GM18508 (cell line): ENCODE measurements at regions not wholly inside any gene's neighbourhood (a gene's known extent, or its start where the extent isn't known, plus 50 kb on each side); places are given as distances from the start of the nearest gene placed in this dataset.

Source experiments
- ATAC-seq: cut with Tn5 transposase; IDR thresholded peaks from one replicate; pipeline ENCODE4 v1.9.1; 2021; ENCODE audit warnings: moderate number of reproducible peaks; ENCODE audit not compliant: insufficient read depth, unreplicated experiment

- ATAC-seq, result no peak
These were observed 316.8 kb downstream of the VPS13C start for GRCh38 chr15:61743345-61743909.

DNA sequence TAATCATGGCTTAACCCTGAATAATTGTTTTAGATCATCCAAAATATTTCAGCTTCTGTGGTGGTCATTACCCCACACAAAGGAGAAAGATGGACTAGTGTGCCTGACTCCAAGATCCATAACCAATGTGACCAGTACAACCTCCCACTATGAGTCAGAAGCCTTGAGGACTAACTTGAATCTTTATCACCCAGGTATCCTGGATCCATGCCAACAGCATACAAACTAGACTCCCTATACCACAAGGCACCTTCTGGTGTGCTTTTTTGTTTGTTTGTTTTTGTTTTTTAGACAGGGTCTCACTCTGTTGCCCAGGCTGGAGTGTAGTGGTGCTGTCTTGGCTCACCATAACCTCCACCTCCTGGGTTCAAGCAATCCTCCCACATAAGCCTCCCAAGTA lies 317.7 kb downstream of the VPS13C start:
- no peak for ATAC-seq

- no peak for ATAC-seq
These were observed 323.5 kb downstream of the VPS13C start for GRCh38 chr15:61736790-61737189.

GRCh38 chr15:61731099-61731498 lies 329.1 kb downstream of the VPS13C start:
- ATAC-seq, result no peak

- no peak for ATAC-seq
These were observed 330.6 kb downstream of the VPS13C start for GRCh38 chr15:61729646-61730045.

GRCh38 chr15:61726166-61726565 lies 334.1 kb downstream of the VPS13C start:
- ATAC-seq, result no peak

DNA sequence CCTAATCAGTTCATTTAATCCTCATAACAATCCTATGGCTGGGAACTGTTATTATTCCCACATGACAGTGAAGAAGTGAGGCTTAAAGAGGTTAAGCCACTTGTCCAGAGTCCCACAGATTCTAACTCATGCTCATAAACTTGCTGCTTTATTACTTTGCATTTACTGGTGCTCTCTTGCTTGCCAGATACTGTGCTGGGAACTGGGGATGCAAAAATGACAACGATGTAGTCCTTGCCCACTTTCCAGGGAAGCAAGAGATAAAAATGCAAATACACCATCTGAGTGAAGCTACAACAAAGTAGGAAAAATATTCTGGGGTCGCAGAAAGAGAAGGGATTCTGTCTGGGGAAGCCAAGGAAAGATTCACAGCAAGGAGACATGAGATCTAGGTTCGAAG lies 335.0 kb downstream of the VPS13C start:
- no peak for ATAC-seq

DNA sequence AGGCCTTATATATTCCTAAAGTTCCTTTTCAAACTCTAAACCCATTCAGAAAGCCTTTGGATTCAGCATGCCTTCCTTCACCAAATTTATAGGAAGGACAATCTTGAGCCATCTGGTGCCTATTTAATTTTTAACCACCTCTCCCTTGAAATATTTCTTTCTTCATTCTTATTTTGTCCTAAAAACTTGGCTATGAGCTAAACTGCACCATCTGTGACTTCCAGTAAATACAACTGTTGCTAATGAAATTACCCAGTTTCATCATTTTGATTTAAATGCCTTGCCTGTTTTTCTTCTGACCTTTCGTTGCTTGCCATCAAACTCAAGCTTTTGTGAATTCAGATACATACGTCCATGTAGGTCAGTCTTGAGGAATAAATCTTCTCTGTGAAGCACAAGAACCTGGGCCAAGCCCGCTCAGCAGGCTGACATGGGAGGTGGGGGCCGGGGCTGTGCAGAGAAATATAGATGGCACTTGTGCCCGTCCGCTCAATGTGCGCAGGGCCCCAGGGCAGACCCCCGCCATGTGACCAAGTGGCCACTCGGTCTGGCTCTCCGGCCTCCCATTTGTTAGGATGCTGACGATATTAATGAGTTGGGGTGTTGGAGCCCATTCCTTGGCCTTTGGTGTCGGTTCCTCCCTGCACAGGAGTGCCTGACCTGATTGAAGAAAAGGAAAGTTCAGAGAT lies 335.9 kb downstream of the VPS13C start:
- no peak for ATAC-seq

DNA sequence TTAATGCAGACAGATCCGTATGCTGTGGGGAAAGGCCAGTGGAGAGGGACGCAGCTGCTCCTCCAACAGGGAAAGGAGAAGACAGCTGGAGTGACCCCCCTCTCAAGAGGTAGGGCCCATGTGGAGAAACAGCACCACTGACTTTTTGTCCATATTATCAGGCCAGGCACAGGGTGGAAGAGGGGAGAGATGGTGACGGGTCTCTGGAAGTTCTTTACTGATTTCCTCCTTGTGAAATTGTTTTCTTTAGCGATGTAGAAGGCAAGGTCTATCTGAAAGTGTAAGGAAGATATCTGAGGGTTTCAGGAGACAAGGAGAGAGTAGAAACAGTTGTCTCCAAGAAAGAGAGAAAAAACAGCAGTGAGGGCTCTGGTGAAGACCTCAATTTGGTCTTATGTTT lies 338.8 kb downstream of the VPS13C start:
- no peak for ATAC-seq

DNA sequence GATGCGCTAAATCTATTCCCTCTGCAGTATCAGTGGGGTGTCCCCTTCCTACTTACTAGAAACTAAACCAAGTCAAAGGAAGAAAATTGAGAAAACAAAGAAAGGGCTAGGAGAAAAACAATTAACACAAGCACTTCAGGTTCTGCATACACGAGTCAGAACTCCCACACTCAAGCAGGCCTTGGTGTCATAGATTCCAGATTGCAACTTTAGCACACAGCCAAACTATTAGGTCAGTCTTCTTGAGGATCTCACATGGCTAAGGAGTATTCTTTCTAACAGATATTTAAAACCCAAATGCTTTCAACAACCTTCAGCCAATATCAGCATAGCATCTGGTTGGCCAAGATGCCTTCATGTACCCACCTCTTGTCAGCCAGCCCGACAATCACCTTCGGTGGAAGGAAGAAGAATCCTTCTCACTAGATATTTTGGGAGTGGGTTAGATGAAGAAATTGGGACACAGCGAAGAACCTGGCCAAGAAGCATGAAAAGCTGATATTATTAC lies 340.0 kb downstream of the VPS13C start:
- ATAC-seq, result no peak

DNA sequence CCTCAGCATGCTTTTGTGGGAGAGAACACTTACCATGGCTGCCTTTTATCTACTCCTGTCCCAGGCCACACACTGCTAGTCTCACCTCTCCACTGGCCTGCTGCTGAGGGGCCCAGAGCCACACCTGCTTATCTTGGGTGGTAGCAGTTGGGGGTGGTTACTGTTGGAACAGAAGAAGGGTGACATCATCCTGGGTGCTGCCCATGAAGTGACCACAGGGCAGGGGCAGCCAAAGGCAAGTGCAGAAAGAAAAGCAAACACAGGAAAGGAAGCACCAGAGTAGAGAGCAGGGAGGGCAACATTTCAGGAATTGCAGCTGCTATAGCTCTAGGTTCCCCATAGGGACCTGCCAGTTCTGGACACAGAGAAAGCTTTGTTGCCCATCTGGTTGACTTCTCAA lies 345.2 kb downstream of the VPS13C start:
- no peak for ATAC-seq

DNA sequence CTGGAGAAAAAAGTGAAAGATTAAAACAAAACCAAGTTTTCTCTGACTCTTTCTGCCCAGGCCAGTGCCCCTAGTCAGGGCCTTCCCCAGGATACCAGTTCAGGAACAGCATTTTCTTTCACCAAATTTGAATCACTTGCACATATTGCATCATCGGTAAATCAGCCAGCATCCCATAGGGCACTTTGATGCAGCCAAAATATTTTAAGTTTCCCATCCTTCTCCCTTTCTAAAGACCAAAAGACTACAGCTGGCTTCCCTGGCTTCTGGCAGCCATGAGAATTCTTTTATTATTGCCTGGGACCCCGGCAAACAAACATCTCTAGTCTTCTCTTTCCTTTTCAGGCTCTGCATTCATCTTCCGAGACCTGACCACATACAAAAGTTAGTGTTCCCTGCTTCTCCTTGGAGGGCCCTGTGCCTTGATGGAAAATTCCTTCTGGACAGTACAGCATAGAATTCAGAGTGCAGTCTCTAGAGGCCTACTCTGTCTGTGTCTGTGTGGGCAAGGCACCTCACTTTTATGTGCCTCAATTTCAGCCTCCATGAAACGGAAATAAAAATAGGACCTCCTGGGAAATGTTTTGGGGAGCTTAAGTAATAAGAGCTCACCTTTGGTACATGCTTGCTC lies 348.0 kb downstream of the VPS13C start:
- ATAC-seq, result no peak

- ATAC-seq, result no peak
These were observed 357.8 kb downstream of the VPS13C start for GRCh38 chr15:61702224-61703020.

DNA sequence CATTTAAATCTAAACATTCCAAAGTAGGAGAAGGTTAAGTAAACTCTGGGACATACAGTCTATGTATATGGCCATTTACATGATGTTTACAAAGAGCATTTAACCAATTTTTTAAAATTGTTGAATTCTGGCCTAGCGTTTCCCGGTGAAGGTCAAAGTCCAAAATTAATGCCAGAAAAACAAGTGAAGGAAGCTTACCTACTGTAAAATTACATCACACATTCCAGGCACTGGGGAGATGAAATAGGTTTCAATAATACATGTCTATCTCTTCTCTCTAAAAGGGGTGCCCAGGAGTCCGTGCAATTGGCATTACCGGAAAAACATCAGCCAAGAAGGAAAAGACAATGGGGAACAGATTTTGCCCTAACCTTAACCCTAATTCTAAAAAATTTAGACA lies 358.8 kb downstream of the VPS13C start:
- no peak for ATAC-seq

DNA sequence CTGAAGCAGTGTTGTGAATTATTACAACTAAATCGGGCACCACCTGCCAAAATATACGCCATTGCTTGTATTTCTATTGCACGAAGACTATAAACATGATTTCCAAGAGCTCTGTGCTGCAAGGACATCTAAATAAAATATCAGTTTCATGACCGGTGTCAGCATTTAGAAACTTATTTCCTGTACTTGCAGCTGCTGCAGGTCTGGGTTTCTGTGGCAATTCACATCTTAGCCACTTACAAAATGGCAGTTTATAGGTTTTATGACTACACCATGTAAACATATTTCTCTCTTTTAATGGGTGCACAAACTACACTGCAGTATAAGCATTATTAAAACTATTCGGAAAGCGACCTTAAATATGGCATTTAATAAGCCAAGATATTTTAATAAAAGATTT lies 359.4 kb downstream of the VPS13C start:
- ATAC-seq, result no peak

DNA sequence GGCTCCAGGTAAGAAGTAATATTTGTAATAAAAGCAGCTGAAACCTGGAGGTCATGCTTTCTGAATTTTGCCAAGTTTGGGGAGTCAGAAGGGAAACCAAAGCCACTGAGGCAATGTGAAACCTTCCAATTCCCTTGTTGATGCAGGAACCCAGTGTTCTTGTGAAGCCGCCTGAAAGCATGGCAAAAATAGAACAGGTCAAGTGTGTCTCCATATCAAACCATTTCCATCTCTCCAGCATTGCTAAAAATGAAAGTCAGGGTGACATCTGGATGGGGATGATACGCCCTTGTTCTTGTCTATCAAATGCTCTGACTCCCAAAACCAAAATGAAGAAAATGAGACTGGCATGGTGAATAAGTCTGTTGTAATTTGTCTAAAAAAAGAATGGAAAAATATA lies 362.5 kb downstream of the VPS13C start:
- ATAC-seq, result no peak

DNA sequence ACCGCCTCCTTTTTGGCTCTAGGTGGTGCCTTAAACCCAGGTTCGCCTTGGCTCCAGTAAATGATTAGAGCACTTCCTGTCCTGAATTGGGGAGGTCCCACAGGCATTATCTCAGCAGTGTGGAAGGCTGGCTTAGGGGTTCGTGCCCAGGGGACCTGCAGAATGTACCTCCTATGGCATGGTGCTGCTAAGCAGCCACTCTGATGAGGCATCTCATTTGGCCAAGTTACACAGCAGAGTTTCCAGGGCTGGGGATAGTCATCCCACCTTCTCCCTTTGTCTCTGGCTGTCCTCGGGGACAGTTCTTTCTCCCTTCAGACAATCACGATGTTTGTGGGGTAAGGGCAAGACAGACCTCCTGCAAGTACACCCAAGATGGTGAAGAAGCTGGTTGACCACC lies 371.2 kb downstream of the VPS13C start:
- ATAC-seq, result no peak

DNA sequence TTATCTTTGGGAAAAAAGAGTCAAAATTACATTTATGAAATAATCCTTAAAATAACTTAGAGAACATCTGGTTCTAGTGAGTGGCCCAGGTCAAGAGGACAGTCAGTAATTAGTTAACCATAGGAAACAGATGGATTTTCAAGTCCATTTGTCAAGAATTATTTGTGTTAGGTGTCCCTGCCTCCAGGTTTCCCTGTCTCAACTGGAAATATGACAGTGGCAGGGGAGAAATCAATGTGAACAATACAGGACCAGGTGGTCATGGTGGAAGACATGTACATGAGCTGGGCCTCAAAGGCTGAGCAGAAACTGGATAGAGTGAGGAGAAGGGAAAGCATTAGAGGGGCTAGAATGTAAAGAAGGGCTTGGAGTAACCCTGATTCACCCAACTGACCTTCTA lies 372.6 kb downstream of the VPS13C start:
- no peak for ATAC-seq

DNA sequence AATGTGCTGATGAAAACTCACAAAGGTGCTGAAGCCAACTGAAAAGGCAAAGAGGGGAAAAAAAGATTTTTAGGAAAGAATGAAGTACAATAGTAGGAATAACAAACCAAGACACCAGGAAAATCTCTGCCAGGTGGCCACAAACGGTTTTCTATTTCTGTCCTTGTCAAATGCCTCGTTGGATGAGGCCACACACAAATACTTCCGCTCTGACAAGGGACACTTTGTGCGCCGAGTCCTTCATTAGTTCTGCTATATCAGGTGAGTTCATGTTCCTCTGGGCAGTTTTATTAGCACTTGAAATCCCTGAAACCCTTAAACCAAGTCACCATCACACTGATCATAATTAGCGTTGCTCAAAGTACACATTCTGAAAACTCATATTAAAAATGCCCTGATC lies 373.1 kb downstream of the VPS13C start:
- no peak for ATAC-seq

GRCh38 chr15:61685971-61686370 lies 374.3 kb downstream of the VPS13C start:
- no peak for ATAC-seq

DNA sequence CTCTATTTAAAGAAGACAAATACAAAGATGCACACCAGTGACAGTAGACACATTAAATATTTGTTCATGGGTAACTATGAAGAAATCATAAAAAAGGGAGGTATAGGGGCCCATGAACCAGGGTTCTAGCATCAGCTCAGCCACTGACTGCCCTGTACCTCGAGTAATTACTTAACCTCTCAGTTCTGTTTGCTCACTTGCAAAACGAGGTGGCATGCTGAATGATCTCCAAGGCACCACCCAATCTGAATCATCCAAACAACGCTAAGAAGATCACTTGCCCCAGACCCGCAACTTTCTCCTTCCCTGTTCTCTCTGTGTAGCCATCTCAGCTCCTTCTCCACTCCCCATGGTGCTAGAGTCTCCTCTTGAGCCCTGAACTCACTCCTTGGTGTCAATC lies 374.7 kb downstream of the VPS13C start:
- ATAC-seq, result no peak
